Activated CD8-positive, alpha-beta memory T cell treated with anti-CD3 and anti-CD28 coated beads for 36 hours (primary cell): ENCODE measurements at regions not wholly inside any gene's neighbourhood (a gene's known extent, or its start where the extent isn't known, plus 50 kb on each side); places are given as distances from the start of the nearest gene placed in this dataset.
"Not testable (repeated sequence)": the region's sequence is repeated elsewhere in the genome, so short reads cannot be mapped to it uniquely, and the experiment has no call there.

ENCODE experiments used
- CTCF ChIA-PET: fragments of 350-600 bp; sonication (Branson Sonifier 250); formaldehyde crosslinking; loops from one replicate; lab custom pipeline; 2021; ENCODE audit warnings: antibody characterized with exemption; lab: Charles Lee
- POLR2A ChIA-PET: fragments of 350-600 bp; sonication (Branson Sonifier 250); formaldehyde crosslinking; loops from one replicate; lab custom pipeline; 2021; ENCODE audit warnings: antibody characterized with exemption; lab: Charles Lee

- POLR2A ChIA-PET: no interaction called here
- CTCF ChIA-PET: no interaction called here
Observed at GRCh38 chr4:167784826-167785225, 307.5 kb upstream of the ANXA10 start.

DNA sequence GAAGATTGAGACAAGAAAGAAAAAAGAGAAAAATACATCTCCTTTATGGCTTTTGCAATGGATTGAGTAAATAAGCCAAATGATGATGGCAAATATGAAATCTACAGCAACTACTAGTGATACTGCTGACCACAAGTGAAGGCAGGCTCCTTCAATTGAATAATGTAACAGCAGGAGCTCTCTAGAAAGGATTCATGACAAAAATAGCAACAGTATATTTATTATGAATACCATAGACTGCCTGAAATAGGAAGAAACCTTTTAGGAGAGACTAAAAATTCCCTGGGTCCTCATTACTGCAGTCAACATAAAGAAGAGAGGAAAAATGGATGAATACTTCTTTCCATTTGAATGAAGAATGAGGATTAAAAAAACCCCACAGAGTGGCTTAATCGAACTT lies 306.8 kb upstream of the ANXA10 start:
- CTCF ChIA-PET: no interaction called here
- POLR2A ChIA-PET: no interaction called here

DNA sequence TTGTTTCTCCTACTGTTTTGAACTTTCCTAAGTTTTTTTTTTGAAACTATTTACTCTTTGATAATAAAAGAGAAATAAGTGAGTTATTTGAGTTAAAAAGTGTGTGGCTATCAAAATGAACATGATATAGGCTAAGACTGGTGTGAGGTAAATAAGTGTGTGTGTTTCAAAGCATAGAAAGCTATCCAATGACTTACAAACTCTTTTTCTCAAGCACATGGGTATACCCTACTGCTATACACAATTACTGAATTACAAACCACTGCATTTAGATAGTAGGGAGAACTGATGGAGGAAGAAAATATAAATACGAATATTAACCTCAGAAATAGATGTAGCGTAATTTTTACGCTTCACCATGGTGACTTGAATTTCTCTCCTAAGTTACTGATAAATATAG lies 305.8 kb upstream of the ANXA10 start:
- ChIA-PET CTCF (no interaction called here), POLR2A (no interaction called here)

DNA sequence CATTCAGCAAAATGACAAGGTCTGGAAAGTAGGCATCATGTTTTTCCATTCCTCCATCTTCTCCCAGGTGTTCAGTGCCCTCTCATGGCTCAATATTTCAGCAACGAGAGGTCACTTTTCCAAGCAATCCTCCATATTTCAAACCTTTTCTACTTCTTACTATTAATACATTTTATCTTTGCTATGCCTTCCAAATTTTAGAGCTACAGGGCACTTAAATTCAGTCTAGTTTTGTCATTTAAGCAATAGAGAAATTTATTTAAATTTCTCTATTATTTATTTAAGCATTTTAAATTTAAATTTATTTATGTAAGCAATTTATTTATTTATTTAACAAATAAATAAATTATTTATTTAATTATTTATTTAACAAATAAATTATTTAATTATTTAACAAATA lies 305.1 kb upstream of the ANXA10 start:
- ChIA-PET POLR2A (no interaction called here), CTCF (no interaction called here)

GRCh38 chr4:167802463-167803212 lies 289.7 kb upstream of the ANXA10 start:
- CTCF ChIA-PET: no interaction called here

DNA sequence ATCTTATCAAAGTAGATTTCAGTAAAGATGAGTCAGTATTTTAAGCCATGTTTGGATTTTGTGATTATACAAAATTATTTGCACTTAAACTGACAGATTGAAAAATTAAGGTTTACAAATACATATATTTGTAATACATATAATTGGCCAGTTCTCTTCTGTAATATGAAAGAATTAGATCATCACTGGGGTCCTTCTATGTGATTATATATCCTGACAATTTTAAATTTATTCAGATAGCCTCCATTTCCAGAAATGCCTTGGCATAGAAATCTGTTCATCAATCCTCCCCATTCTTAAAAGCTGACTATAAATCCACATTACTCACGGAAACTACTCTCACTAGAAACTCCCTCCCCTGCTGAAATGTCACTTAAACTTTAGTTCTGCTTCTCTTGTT lies 280.4 kb upstream of the ANXA10 start:
- CTCF ChIA-PET: no interaction called here
- POLR2A ChIA-PET: no interaction called here

More at GRCh38 chr4:167802463-167803212, 289.7 kb upstream of the ANXA10 start:
- POLR2A ChIA-PET: no interaction called here

- CTCF ChIA-PET: no interaction called here
- POLR2A ChIA-PET: no interaction called here
Observed at GRCh38 chr4:167826281-167826680, 266.1 kb upstream of the ANXA10 start.

- ChIA-PET CTCF (no interaction called here), POLR2A (no interaction called here)
Observed at GRCh38 chr4:167831855-167832254, 260.5 kb upstream of the ANXA10 start.

- ChIA-PET POLR2A (no interaction called here), CTCF (no interaction called here)
Observed at GRCh38 chr4:167838686-167839085, 253.7 kb upstream of the ANXA10 start.

GRCh38 chr4:167842487-167842886 lies 249.8 kb upstream of the ANXA10 start:
- POLR2A ChIA-PET: no interaction called here
- CTCF ChIA-PET: no interaction called here

DNA sequence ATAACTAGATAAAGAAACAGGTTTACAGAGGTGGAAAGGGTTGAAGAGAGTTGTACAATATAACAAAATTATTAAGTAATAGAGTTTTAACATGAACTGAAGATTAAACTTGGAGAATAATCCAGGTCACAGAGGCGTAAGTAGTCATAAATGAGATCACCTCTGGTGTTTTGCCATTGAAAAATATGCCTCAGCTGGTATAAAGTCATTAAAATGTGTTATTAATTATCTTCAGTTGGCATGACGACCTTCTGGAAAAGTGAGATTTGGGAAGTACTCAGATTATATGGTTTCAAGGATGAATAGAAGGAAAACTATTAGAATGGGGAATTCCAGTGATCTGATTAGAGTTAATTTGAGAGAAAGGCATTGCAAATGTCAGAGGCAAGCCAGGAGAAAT lies 237.5 kb upstream of the ANXA10 start:
- POLR2A ChIA-PET: no interaction called here
- CTCF ChIA-PET: no interaction called here

GRCh38 chr4:167858127-167858526 lies 234.2 kb upstream of the ANXA10 start:
- POLR2A ChIA-PET, CTCF ChIA-PET: not testable (repeated sequence)

DNA sequence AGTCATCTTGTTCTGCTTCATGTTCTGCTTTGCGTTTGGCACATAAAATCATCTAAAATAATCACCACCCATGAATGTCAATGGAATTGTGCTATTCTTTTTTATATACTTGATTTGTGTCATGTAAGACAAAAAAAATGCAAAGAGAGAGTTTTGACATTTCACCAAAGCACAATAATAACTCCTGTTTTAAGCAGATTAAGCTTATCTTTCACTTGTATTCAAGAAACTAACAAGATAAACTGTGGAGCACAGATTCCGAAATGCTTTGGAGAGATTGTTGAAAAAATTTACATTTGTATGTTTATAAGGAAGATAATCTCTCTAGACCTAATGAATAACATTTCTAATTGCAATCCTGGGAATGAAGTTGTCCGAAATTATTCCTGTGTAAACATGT lies 225.1 kb upstream of the ANXA10 start:
- POLR2A ChIA-PET: no interaction called here
- CTCF ChIA-PET: no interaction called here

DNA sequence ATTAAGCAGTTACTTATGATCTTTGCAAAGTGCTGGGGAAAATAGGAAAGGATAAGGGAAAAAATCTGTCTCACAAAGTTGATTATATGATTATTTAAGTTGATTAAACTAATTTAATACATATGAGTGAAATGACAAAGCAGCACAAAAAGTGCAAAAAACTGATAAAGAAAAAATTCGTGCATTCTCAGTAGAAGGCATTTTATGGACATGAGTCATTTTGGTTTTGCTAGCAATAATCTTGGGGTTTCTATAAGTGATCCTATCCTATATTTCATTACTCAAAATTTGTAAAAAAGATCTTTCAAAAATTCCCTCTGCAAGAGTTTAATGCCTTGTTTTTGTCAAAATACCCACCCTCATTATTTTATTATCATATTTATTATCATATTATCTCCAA lies 224.2 kb upstream of the ANXA10 start:
- ChIA-PET POLR2A (no interaction called here), CTCF (no interaction called here)

DNA sequence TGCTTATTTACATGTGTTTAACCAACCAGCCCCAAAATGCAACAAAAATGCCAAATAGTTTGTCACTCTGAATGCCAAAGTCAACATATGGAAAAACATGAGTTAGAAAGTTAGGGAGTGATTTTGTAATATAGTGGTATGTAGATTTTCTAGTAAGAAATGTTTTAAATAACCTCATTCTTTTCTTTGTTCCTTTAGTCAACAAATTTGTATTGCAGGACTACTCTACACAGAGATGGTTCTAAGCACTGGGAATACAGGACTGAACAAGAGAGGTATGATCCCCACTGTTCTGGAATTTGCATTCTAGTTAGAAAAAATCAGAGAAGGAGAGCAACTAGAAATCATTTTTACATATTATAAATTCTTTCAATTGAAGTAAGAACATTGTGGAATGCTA lies 218.8 kb upstream of the ANXA10 start:
- ChIA-PET CTCF (no interaction called here), POLR2A (no interaction called here)

GRCh38 chr4:167876091-167876490 lies 216.2 kb upstream of the ANXA10 start:
- POLR2A ChIA-PET, CTCF ChIA-PET: not testable (repeated sequence)

DNA sequence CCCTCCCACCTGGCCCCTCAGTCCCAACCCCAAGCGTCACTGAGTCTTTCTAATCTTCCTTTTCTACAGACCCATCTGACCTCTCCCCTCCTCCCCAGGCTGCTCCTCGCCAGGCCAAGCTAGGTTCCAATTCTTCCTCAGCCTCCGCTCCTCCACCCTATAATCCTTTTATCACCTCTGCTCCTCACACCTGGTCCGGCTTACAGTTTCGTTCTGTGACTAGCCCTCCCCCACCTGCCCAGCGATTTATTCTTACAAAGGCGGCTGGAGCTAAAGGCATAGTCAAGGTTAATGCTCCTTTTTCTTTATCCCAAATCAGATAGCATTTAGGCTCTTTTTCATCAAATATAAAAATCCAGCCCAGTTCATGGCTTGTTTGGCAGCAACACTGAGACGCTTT lies 214.5 kb upstream of the ANXA10 start:
- CTCF ChIA-PET, POLR2A ChIA-PET: not testable (repeated sequence)

DNA sequence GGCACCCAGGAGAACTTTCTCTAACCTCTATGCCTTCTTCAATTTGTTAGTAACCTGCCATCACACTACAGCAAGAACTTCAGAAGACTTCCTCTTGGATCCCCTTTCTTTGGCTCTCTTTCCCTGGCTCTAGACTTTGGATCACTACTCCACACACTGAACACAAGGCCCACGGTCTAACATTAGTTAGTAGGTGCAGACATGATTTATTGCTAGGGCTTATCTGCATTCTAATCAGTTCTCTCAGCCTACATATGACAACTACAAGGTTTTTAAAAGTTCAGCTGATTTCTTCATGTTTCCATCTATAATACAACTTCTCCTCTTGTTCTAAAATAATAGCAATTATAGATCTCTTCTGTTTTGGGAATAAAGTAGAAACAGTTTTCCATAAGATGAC lies 209.1 kb upstream of the ANXA10 start:
- CTCF ChIA-PET: no interaction called here
- POLR2A ChIA-PET: no interaction called here

- ChIA-PET POLR2A (no interaction called here), CTCF (no interaction called here)
Observed at GRCh38 chr4:167885071-167885470, 207.3 kb upstream of the ANXA10 start.

DNA sequence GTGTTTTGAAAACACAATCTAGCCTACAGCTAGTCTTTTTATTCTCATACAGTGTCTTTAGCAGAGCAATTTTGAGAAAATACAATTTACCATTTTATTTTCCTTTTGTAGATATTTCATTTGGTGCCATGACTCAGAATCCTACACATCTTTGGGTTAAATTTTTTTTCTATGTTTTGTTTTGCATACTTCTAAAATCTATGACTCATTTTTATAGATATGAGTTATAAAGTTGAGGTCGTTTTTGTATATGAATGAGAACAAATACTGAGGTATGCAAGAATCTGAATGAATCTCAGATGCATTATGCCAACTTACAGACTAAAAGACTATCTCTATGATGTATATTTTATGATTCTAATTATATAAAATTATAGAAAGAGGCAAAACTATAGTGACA lies 206.5 kb upstream of the ANXA10 start:
- POLR2A ChIA-PET: no interaction called here
- CTCF ChIA-PET: no interaction called here

GRCh38 chr4:167887726-167888125 lies 204.6 kb upstream of the ANXA10 start:
- ChIA-PET CTCF (no interaction called here), POLR2A (no interaction called here)

DNA sequence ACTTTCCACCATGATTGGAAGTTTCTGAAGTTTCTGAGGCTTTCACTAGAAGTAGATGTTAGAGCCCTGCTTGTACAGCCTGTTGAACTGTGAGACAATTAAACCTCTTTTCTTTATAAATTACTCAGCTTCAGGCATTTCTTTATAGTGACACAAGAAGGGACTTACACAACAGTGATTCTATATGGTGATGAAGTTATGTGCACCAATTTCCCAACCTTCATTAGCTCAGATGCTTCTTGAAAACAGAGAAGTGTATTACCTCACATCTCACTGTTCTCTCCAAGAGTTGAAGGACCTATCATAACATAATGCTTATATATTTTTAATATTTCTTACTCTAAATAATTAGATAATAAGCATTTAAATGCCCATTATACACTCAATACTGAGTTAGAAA lies 202.1 kb upstream of the ANXA10 start:
- CTCF ChIA-PET: no interaction called here
- POLR2A ChIA-PET: no interaction called here
